G401.6 (cell line): ENCODE measurements at regions not wholly inside any gene's neighbourhood (a gene's known extent, or its start where the extent isn't known, plus 50 kb on each side); places are given as distances from the start of the nearest gene placed in this dataset.
"Not testable (repeated sequence)": the region's sequence is repeated elsewhere in the genome, so short reads cannot be mapped to it uniquely, and the experiment has no call there.

Experiments used
- FAIRE-seq: peaks from 2 replicates; lab custom pipeline; 2012; peaks lifted over from hg19 to GRCh38; lab: Jason Lieb, UNC

DNA sequence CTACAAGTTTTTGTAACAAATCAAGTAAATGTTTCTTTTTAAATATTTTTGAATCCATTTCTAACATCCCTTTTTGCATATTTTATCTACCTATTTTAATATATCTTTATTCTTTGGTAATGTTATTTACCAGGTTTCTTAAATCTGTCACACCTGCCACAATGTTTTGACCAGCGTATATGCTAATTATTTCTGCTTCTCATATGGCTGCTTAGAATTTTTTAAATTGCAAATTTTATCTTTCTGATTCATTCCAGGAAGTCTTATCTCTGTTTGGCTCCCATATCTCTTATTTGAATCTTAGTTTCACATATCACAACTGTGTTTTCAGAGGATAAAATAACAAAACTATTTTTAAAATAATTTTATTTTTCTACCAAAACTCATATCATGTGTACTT lies 1411.1 kb downstream of the KCNT2 start:
- FAIRE-seq = no peak

DNA sequence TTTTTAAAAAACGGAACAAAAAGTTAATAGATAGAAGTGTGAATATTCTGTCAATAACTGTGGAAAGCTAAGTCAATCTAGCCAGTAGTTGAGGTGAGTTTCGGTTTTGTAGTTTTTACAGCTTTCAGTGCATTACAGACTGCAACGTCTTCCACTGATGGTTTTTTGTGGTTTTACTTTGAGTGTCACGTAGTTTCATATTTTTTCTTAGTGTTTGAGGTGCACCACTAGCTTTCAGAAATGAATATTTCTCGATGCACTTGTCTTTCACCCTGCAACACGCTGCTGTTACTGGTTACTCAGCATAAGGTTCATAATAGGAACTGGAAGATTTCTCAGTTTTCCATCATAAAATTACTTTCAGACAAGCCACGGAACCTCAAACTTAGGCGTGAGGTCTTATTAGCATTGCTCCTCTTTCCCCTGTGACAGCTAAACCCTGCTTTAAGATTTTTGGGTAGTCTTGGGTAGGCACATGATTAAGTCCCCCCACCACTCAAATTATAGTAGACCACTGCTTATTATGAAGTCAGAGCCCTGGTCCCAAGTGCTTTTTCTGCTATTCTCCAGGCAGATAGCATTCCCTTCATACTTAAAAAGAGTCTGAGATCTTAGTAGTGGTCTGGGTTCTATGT lies 1412.7 kb downstream of the KCNT2 start:
- no peak for FAIRE-seq

DNA sequence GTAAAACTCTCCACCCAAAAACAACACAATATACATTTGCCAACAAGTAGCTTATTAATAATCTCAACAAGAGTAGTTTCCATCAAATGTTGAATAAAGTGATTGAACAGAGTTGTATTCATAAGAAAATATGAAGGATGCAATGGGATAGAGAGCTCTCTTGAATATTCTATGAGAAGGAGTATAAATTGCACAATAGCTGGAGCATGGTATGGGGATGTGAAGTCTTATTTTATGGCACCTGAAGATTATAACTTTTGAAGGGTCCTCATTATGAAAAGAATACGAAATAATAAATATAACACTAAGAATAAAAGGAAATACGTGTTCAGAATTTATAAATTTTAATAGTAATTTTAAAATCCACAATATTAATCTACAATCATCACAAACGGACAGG lies 1415.1 kb downstream of the KCNT2 start:
- no peak for FAIRE-seq

DNA sequence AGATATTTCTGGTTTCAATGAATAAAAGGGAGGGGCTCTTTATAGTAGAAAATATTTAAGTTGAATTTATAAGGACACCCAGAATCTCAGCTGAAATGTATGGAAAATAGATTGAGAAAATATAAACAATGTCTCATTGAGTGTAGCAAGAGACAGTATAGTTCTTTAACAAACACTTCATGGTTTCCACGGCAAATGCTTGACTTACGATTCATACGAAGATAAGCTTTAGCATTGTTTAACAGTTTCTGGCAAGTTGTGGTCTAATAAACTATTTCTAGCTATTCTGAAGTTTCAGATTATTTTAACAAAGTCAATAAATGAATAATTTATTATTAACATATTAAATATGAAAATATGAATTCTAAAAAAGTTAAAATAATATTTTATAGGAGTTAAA lies 1419.4 kb downstream of the KCNT2 start:
- FAIRE-seq = no peak

DNA sequence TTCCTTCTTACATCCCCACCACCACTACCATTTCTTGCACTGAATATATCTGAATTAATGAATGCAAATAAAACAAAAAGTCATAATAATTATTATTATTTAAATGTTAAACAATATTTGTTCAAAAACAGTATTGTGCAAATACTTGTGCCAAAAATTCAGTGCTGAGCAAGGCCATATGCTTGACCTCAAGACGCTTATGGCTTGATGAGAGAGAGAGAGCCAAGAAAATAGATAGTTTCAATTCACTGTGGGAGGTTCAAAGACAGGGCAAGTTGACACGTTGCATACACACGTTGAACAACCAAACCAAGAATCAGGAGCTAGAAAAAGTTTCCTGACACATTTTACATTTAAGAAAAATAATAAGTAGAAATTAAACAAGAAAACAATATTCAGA lies 1421.7 kb downstream of the KCNT2 start:
- no peak for FAIRE-seq

DNA sequence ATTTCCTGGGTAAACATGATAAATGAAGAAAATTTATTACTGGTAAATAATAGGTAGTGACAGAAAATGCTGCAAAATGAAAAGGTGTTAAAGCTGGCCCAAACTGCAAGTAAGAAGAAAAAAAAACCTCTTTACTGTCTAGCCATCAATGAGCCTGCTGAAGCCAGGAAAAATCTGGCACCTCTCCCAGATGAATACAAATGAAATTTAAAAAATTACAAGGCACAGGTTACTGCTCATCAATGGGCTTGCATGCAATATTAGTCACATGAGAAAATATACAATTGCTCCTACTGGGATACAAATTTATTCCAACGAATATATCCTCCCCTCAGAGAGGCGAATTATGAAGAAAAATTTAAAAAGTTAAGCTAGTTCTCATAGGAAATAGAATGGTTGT lies 1422.5 kb downstream of the KCNT2 start:
- FAIRE-seq = no peak

DNA sequence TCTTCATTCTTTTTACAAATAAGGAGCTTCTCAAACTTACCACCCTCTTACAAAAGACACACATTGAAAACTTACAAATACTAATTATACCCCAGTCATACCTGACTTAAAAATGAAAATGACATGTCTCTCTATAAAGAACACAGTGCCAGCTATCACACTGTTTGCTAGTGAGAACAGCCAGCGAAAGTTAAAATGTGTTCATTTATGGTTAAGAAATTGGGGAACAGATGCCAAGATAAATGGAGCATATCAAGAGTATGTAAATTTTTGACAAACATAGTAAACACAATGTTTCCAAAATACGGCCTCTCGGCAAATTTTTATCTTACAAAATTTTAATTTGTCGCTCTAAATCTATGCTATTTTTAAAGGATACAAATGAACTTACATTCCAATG lies 1422.9 kb downstream of the KCNT2 start:
- FAIRE-seq = no peak

DNA sequence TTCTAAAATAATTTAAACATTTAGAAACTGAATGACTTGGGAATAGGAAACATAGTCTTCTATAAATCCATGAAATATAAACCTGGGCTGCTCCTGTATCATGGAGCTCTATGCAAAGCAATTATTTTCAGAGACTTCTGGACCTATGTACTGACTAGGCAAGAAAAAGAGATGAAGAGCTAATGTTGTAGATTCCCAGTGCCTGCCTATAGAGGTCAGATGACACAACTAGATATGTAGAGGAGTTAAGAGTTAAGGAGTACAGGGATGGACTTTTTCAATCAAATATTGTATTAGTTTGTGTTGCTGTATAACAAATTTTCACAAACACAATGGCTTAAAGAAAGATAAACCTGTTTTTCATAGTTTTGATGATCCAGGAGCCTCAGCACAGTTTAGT lies 1434.5 kb downstream of the KCNT2 start:
- FAIRE-seq = no peak

DNA sequence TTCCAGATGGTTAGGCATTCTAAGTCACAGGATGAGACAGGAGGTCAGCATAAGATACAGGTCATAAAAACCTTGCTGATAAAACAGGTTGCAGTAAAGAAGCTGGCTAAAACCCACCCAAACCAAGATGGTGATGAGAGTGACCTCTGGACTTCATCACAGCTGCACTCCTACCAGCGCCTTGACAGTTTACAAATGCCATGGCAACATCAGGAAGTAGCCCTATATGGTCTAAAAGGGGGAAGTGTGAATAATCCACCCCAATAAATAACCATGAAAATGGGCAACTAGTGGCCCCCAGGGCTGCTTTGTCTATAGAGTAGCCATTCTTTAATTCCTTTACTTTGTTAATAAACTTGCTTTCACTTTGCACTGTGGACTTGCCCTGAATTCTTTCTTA lies 1448.4 kb downstream of the KCNT2 start:
- not testable (repeated sequence) for FAIRE-seq

DNA sequence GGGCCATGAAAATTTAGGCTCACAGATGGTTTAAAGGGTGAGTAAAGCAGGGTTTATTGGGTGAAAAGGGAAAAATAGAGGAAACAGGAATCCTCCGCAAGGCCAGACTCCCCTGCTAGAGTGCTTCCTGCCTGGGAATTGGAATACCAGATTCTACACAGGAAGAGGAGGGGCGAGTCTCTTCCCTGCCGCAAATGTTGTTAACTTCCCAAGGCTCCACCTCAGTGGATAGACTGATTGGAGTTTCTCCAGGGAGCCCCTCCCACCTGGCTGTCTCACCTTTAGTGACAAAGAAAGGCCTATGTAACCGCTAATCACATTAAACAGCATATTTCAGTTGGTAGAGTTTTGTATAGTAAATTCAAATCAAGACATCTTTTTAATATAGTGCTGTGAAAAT lies 1450.1 kb downstream of the KCNT2 start:
- FAIRE-seq = no peak

DNA sequence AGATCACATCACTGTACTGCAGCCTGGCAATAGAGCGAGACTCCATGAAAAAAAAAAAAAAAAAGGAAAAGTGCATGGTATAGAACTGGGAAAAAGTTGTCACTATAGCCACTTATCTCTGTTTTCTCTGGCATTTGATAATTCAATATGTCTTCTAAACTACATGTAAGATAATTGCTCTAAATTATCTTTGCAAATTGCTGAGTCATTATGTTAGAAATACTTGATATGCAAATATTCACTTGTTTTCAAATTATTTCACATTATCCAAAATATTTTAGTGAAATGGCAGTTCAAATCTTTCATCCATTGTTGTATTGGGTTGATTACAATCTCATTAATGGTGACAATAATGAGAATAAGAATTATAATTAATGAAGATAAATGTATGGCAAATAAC lies 1455.1 kb downstream of the KCNT2 start:
- FAIRE-seq = no peak

DNA sequence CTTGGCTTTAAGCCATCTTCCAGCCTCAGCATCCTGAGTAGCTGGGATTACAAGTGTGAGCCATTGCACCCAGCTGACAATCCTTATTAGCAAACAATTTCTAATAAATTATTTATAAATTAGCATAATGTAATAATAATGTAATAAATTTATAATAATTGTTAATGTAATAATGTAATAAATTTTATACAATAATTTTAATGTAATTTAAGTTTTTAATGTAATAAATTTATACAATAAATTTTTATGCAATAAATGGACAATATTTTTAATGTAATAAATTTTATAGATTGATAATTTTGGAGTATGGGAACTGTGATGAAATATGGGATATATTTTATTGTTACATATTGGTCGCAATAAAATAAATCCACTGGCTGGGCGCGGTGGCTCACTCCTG lies 1457.5 kb downstream of the KCNT2 start:
- peak; percentile 30 for FAIRE-seq

DNA sequence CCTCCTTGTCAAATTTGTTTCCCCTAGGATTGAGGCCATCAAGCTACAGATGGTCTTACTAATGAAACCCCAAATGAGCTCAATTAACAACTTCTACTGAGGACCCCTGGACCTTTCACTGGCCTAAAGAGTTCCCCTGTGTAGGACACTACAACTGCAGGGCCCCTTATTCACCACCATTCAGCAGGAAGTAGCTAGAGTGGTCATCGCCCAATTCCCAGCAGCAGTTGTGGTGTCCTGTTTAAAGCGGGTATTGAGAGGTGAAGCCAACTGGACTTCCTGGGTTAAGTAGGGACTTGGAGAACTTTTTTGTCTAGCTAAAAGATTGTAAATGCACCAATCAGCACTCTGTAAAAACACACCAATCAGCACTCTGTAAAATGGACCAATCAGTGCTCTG lies 1466.9 kb downstream of the KCNT2 start:
- no peak for FAIRE-seq

DNA sequence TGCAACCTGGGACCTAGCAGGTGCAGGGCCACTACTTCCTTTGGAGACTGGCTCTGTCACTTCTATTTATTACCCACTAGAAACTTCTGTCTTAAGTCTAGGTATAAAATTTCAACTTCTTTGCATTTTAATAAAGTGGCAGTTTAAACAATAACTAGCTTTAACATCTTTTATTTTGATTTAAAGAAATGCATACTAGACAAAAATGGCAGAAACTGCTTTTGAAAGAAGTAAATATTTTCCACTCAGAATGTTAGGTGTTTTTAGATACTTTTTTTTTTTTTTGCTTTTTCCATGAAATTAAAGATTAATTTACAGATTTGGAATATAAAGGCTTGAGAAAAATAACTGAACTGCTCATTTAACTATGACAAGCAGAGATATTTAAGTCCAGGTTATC lies 1477.6 kb downstream of the KCNT2 start:
- no peak for FAIRE-seq

DNA sequence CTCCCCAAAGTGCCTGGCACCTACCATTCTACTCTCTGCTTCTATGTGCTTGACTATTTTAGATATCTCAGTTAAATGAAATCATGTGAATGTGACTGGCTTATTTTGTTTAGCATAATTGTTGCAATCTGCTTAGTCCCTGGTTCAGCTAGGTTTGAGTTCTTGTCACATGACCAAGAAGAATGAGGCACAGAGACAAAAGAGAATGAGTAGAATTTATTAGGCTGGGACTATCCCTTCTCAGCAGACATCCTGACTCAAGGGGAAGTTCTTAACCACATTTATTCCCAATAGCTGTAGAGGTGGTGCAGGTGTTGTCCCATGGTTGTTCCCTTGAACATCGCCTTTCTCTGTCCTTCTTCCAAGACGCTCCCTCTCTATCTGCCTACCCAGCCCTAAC lies 1485.7 kb downstream of the KCNT2 start:
- no peak for FAIRE-seq

DNA sequence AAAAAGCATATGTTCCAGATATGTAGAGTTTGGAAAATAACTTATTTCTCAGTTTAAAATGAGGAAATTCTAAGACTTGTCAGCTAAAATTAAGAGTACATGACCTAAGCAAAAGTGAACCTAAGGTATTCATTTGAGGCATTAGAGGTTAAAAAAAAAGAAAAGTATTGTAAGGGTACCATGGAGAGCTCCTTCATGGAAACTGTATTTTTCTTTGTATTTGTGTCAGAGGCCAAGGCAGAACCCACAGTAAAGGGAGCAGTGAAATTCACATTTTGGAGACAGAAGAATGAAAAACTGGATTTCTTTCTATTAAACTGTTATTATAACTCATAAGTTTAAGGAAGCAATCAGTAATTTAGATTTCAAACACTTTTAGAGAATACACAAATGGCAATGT lies 1494.8 kb downstream of the KCNT2 start:
- FAIRE-seq = no peak

DNA sequence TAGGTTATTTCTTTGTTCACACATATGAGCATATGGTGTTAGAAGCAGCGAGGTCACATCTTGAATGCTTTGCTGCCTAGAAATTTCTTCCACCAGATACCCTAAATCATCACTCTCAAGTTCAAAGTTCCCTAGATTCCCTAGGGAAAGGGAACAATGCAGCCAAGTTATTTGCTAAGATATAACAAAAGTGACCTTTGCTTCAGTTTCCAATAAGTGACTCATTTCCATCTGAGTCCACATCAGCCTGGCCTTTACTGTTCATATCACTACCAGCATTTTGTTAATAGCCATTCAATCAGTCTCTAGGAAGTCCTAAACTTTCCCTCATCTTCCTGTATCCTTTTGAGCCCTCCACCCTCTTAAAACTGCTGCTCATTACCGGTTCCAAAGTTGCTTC lies 1502.5 kb downstream of the KCNT2 start:
- no peak for FAIRE-seq

DNA sequence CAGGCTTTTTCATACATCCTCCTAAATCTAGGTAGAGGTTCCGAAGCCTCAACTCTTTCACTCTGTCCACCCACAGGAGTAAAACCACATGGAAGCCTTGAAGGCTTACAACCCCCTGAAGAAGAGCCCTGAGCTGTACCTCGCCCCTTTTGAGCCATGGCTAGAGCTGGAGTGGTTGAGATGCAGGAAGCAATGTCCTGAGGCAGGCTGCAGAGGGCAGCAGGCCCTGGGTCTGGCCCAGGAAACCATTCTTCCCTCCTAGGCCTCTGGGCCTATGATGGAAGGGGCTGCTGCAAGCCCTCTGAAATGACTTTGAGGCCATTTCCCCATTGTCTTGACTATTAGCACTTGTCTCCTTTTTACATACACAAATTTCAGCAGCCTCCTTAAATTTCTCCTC lies 1503.0 kb downstream of the KCNT2 start:
- FAIRE-seq = no peak

DNA sequence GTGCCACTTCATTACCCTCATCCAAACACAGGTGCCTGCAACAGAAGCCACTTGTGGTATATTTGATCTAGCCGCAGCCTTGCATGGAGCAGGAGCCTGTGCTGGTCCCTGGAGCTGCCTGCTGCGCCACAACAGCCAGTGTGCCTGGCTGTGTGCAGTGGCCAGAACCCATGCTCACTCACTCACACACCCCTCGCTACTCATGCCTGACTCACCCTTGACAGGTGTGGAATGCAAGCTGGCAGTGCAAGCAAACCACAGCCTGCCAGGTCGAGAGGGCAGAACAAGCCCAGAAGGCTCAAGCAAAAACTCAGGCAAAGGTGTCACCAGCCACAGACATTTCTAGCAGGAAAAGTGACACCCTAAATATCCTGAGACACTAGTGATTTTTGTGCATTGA lies 1510.9 kb downstream of the KCNT2 start:
- no peak for FAIRE-seq

DNA sequence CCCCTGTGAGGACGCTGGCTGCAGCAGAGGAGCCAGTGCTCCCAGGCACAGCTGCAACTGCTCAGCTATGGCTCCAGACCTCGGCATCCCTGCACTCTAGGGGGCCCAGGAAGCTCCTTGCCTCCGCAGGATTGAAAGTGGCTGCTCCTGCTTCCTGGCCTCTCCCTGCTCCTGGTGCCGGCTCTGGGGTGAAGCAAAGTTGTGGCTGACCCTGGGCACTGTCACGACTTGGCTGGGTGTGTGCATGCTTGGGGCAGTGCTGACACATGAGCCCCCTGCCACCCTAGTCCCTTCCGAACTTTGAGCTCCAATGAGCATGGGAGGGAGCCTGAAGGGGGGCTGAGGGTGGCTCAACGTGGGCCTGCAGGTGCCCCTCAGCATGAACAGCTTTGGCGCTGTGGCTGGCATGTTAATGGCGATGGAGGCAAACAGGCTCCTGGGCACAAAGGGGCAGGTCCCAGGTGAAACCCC lies 1512.2 kb downstream of the KCNT2 start:
- no peak for FAIRE-seq

DNA sequence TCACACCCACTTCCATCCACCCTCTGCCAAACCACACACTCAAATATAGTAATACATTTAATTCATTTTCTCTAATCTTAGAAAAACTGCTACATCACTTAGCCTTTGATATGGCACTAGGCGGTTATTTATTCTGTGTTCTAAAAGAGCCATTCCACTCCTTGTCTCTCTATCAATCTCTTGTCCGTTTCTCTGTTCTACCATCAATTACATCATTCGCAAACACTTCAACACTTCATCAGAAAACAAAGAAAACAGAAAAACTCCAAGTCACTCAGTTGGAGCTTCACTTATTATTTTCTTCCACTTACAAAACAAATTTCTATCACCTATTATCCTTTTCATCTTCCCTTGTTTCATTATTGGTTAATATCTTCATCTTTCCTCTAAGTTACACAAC lies 1523.0 kb downstream of the KCNT2 start:
- FAIRE-seq = no peak

DNA sequence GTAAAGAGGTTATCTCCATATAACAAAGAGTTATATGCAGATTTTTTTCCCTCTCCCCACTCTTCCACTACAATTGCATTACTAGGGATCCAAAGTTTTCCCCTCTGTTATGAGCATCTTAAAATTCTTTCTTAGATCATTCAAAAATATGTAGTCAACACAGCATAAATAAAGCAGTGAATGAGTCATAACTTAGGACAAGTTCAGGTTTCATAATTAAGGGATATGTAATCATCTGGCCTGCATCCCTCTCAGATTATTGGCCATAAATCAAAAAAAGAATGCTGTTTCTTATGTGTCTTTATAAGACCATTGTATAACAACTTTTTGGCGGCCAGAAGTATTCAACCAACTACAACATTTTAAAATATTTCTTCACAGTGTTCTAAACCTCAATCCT lies 1526.1 kb downstream of the KCNT2 start:
- FAIRE-seq = no peak

DNA sequence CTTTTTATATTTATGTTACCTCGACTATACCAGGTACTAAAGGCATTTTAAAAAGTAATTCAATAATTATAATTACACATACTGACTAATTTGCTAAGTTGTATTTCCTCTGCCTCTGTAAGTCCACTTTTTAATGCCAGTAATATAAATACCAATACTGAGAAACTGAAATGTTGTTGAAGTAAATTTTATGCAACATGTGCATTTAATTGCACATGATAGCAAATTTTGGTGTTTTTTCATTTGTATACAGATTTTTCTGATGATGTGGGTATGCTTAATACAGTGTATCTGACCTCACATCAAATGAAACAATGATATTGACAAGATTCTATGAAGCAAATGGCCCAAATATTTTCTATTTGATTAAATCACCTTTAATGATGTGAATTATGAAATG lies 1531.6 kb downstream of the KCNT2 start:
- FAIRE-seq = no peak

DNA sequence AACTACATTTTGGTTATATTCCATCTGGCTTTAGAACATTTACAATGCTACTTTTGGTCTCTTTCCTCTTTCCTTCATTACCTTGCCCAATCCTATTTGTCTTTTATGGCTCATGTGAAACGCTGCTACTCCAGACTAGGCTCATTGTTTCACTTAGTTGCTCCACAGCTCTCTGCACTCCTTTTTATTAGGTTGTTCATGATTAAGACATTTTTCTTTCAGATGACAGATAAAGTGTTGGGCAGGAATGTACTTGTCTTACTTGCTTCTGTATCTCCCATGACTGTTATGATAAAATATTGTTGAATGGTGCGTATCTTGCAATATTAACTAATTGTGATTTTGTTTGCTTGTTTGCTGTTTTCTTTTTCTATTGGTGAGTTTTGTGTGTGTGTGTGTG lies 1532.3 kb downstream of the KCNT2 start:
- FAIRE-seq = no peak

DNA sequence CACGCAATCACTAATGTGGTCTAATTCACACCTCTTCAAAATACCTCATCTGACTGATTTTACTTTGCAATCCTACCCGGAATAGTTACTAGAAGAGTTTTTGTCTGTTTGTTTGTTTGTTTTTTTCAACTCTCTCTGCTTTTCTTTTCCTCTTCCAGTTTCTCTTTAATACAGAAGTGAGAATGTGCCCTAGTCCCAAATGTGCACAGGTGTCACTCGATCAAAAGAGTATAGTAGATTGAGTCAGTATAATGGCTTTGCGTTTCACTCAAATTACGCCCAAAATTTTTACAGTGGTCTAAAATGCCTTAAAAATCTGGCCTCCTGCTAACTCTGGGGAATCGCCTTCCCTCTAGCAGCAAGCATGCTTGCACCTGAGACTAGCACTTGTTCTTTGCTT lies 1536.8 kb downstream of the KCNT2 start:
- FAIRE-seq = no peak
